Eye (tissue), 1 donor: ENCODE measurements at regions not wholly inside any gene's neighbourhood (a gene's known extent, or its start where the extent isn't known, plus 50 kb on each side); places are given as distances from the start of the nearest gene placed in this dataset.
"Not testable (repeated sequence)": the region's sequence is repeated elsewhere in the genome, so short reads cannot be mapped to it uniquely, and the experiment has no call there.

Experiments used
- DNase-seq: peaks from one replicate; pipeline ENCODE4 v3.0.0-alpha.2; 2015

- DNase-seq = peak; percentile 42
Observed at GRCh38 chr10:121339114-121339513, 259.1 kb downstream of the FGFR2 start.

GRCh38 chr10:121340271-121340831, 257.9 kb downstream of the FGFR2 start:
- DNase-seq = peak; percentile 83

GRCh38 chr10:121351540-121351939, 246.7 kb downstream of the FGFR2 start:
- DNase-seq = no peak

GRCh38 chr10:121352231-121352855, 245.9 kb downstream of the FGFR2 start:
- peak; percentile 75 for DNase-seq

- DNase-seq = no peak
Observed at GRCh38 chr10:121355161-121355560, 243.1 kb downstream of the FGFR2 start.

GRCh38 chr10:121356183-121356582, 242.1 kb downstream of the FGFR2 start:
- DNase-seq = no peak

GRCh38 chr10:121357401-121357800, 240.8 kb downstream of the FGFR2 start:
- DNase-seq = peak; percentile 56

- no peak for DNase-seq
Observed at GRCh38 chr10:121362026-121362425, 236.2 kb downstream of the FGFR2 start.

- DNase-seq = no peak
Observed at GRCh38 chr10:121365566-121365965, 232.7 kb downstream of the FGFR2 start.

GRCh38 chr10:121368347-121369025, 229.8 kb downstream of the FGFR2 start:
- peak; percentile 42 for DNase-seq

- no peak for DNase-seq
Observed at GRCh38 chr10:121369616-121370015, 228.6 kb downstream of the FGFR2 start.

- no peak for DNase-seq
Observed at GRCh38 chr10:121371836-121372235, 226.4 kb downstream of the FGFR2 start.

GRCh38 chr10:121373411-121373810, 224.8 kb downstream of the FGFR2 start:
- no peak for DNase-seq

GRCh38 chr10:121374121-121374520, 224.1 kb downstream of the FGFR2 start:
- DNase-seq = no peak

GRCh38 chr10:121375172-121375571, 223.1 kb downstream of the FGFR2 start:
- DNase-seq = no peak

GRCh38 chr10:121378251-121378801, 219.9 kb downstream of the FGFR2 start:
- DNase-seq = no peak

GRCh38 chr10:121379013-121379412, 219.2 kb downstream of the FGFR2 start:
- DNase-seq = no peak

GRCh38 chr10:121380211-121380610, 218.0 kb downstream of the FGFR2 start:
- DNase-seq = no peak

GRCh38 chr10:121382029-121382520, 216.2 kb downstream of the FGFR2 start:
- DNase-seq = not testable (repeated sequence)

GRCh38 chr10:121385136-121385535, 213.1 kb downstream of the FGFR2 start:
- DNase-seq = no peak

GRCh38 chr10:121392657-121393056, 205.6 kb downstream of the FGFR2 start:
- DNase-seq = no peak

GRCh38 chr10:121393522-121393921, 204.7 kb downstream of the FGFR2 start:
- no peak for DNase-seq

GRCh38 chr10:121400507-121400906, 197.7 kb downstream of the FGFR2 start:
- DNase-seq = not testable (repeated sequence)

- no peak for DNase-seq
Observed at GRCh38 chr10:121403527-121403926, 194.7 kb downstream of the FGFR2 start.
